ENCODE measurements at regions not wholly inside any gene's neighbourhood (a gene's known extent, or its start where the extent isn't known, plus 50 kb on each side); places are given as distances from the start of the nearest gene placed in this dataset.

DNA sequence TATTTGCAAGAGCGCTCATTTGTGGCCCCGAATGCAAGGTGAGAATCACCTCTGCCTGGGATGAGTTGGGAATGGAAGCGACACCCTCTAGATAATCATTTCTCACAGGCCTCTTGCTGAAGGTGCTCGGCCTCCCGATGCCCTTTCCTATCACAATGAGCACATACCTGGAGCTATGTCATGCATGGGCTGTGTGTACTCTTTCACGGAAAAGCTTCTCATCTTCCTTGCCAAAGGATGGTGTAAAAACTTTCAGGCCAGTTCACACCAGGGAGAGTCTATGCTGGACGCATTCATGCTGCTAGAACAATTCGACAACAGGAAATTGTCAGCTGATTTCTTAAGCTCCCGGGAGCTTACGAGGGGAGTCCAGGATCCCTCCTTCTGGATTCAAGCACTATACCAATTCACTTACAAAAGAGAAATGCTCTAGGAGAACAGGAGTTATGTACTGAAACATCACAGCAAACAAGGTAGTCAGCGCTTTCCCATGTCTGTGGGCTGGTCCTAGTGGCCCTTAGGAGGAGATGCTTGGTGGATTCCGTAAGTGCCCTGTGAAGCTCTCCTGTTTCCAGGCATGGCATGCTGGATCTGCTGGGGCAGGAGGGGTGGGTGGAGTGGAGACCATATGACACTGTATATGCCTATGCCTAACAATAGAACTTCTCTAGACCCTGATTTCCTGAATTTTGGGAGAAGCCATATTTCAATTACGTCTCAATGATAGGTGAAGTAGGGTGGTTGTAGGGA is 53.1 kb upstream of the B3GAT1 start:
- no peak for TF ChIP-seq CTCF (IDR thresholded peaks at IDR 0.05)
- no peak for TF ChIP-seq POLR2AphosphoS5 (IDR thresholded peaks at IDR 0.05)
